ENCODE measurements at regions not wholly inside any gene's neighbourhood (a gene's known extent, or its start where the extent isn't known, plus 50 kb on each side); places are given as distances from the start of the nearest gene placed in this dataset.

- no peaks in the 10 kb centered on the region for H3K27me3 ChIP-seq
- intact Hi-C loops (cut with DNase I): no loop called here
Measured at GRCh38 chr10:105538874-105539273, 897.8 kb downstream of the SORCS3 start.

GRCh38 chr10:105535478-105535877, 894.4 kb downstream of the SORCS3 start:
- WGBS: 86% methylated on average over 3 of the region's 3 CpGs
- Histone ChIP-seq H3K9me3 (peaks cover 0 to 9% (median 4%) of the 10 kb centered on the region in 4 donors), H3K36me3 (no peaks in the 10 kb centered on the region), H3K27ac (replicated peaks in 1 of 4) (no peak overlapping the region), H3K4me3 (no peak overlapping the region), H3K4me1 (no peaks in the 10 kb centered on the region), H3K27me3 (no peaks in the 10 kb centered on the region)
- no peak for DNase-seq (ENCODE audit: extremely low spot score)
- TF ChIP-seq EP300 (IDR thresholded peaks at IDR 0.05) (no peak), POLR2AphosphoS5 (IDR thresholded peaks at IDR 0.05) (no peak)
- intact Hi-C loops (cut with DNase I): no loop called here

More at GRCh38 chr10:105538874-105539273, 897.8 kb downstream of the SORCS3 start:
- no peak for DNase-seq (ENCODE audit: extremely low spot score)
- 69% methylated on average over 3 of the region's 4 CpGs for WGBS
- Histone ChIP-seq H3K36me3 (no peaks in the 10 kb centered on the region), H3K27ac (replicated peaks in 1 of 4) (no peak overlapping the region), H3K4me3 (no peak overlapping the region), H3K9me3 (no peaks in the 10 kb centered on the region), H3K4me1 (no peaks in the 10 kb centered on the region)
- TF ChIP-seq POLR2AphosphoS5 (IDR thresholded peaks at IDR 0.05) (no peak), EP300 (IDR thresholded peaks at IDR 0.05) (no peak), POLR2A (IDR thresholded peaks at IDR 0.05; ENCODE audit: low read depth) (no peak)
- TF ChIP-seq, protein P1, sequence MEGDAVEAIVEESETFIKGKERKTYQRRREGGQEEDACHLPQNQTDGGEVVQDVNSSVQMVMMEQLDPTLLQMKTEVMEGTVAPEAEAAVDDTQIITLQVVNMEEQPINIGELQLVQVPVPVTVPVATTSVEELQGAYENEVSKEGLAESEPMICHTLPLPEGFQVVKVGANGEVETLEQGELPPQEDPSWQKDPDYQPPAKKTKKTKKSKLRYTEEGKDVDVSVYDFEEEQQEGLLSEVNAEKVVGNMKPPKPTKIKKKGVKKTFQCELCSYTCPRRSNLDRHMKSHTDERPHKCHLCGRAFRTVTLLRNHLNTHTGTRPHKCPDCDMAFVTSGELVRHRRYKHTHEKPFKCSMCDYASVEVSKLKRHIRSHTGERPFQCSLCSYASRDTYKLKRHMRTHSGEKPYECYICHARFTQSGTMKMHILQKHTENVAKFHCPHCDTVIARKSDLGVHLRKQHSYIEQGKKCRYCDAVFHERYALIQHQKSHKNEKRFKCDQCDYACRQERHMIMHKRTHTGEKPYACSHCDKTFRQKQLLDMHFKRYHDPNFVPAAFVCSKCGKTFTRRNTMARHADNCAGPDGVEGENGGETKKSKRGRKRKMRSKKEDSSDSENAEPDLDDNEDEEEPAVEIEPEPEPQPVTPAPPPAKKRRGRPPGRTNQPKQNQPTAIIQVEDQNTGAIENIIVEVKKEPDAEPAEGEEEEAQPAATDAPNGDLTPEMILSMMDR (IDR thresholded peaks at IDR 0.05): no peak

GRCh38 chr10:105534086-105534485, 893.0 kb downstream of the SORCS3 start:
- peaks cover 0 to 9% (median 4%) of the 10 kb centered on the region in 4 donors for H3K9me3 ChIP-seq
- H3K36me3 ChIP-seq: no peaks in the 10 kb centered on the region
- WGBS: 35% methylated on average over 1 of the region's 1 CpG
- DNase-seq (ENCODE audit: extremely low spot score): no peak
- no peaks in the 10 kb centered on the region for H3K27me3 ChIP-seq
- intact Hi-C loops (cut with DNase I): no loop called here
- H3K4me3 ChIP-seq: no peak overlapping the region
- no peak for TF ChIP-seq POLR2AphosphoS5 (IDR thresholded peaks at IDR 0.05)
- TF ChIP-seq POLR2A (IDR thresholded peaks at IDR 0.05; ENCODE audit: low read depth): no peak
- no peak for TF ChIP-seq EP300 (IDR thresholded peaks at IDR 0.05)
- TF ChIP-seq, protein P1 (IDR thresholded peaks at IDR 0.05): no peak
- no peak overlapping the region for H3K27ac ChIP-seq (replicated peaks in 1 of 4)
- no peaks in the 10 kb centered on the region for H3K4me1 ChIP-seq

- H3K27me3 ChIP-seq: no peaks in the 10 kb centered on the region
- 97% methylated on average over 2 of the region's 2 CpGs for WGBS
- H3K9me3 ChIP-seq: no peaks in the 10 kb centered on the region
- intact Hi-C loops (cut with DNase I): no loop called here
- no peak overlapping the region for H3K4me3 ChIP-seq
- TF ChIP-seq POLR2AphosphoS5 (IDR thresholded peaks at IDR 0.05) (no peak), POLR2A (IDR thresholded peaks at IDR 0.05; ENCODE audit: low read depth) (no peak), EP300 (IDR thresholded peaks at IDR 0.05) (no peak)
- TF ChIP-seq, protein P1 (IDR thresholded peaks at IDR 0.05): no peak
- no peaks in the 10 kb centered on the region for H3K36me3 ChIP-seq
- H3K4me1 ChIP-seq: no peaks in the 10 kb centered on the region
- DNase-seq (ENCODE audit: extremely low spot score): no peak
- no peak overlapping the region for H3K27ac ChIP-seq (replicated peaks in 1 of 4)
Measured at GRCh38 chr10:105516511-105516910, 875.4 kb downstream of the SORCS3 start.

GRCh38 chr10:105514106-105514505, 873.0 kb downstream of the SORCS3 start:
- DNase-seq (ENCODE audit: extremely low spot score): no peak
- H3K4me1 ChIP-seq: no peaks in the 10 kb centered on the region
- 100% methylated on average over 7 of the region's 7 CpGs for WGBS
- no peak overlapping the region for H3K27ac ChIP-seq (replicated peaks in 1 of 4)
- H3K27me3 ChIP-seq: no peaks in the 10 kb centered on the region
- TF ChIP-seq POLR2AphosphoS5 (IDR thresholded peaks at IDR 0.05): no peak
- TF ChIP-seq, protein P1 (IDR thresholded peaks at IDR 0.05): no peak
- TF ChIP-seq EP300 (IDR thresholded peaks at IDR 0.05): no peak
- TF ChIP-seq POLR2A (IDR thresholded peaks at IDR 0.05; ENCODE audit: low read depth): no peak
- no peaks in the 10 kb centered on the region for H3K9me3 ChIP-seq
- H3K4me3 ChIP-seq: no peak overlapping the region
- H3K36me3 ChIP-seq: no peaks in the 10 kb centered on the region
- intact Hi-C loops (cut with DNase I): no loop called here

Data from esophagus muscularis mucosa (tissue), 4 donors.